Peyer's patch (tissue), 4 donors: ENCODE measurements at regions not wholly inside any gene's neighbourhood (a gene's known extent, or its start where the extent isn't known, plus 50 kb on each side); places are given as distances from the start of the nearest gene placed in this dataset.

Experiments used
- DNase-seq, 3 donors: peaks; one replicate each; pipeline ENCODE4 v3.0.0-alpha.2; 2017 to 2019
- H3K27ac ChIP-seq, 4 donors: fragments of 200-600 bp; sonication (generic); one replicate each; pipeline ENCODE4 v1.5.1; 2016 to 2019
- H3K27me3 ChIP-seq, 2 donors: fragments of 200-600 bp; sonication (generic); one replicate each; pipeline ENCODE4 v1.5.1; 2019
- H3K36me3 ChIP-seq, 3 donors: fragments of 200-600 bp; sonication (generic); one replicate each; pipeline ENCODE4 v1.5.1; 2016 to 2019
- H3K4me1 ChIP-seq, 4 donors: fragments of 200-600 bp; sonication (generic); one replicate each; pipeline ENCODE4 v1.5.1; 2016 to 2019
- H3K4me3 ChIP-seq, 4 donors: fragments of 200-600 bp; sonication (generic); 1 replicate in 3 of 4; 2 replicates in 1 of 4; pipeline ENCODE4 v1.5.1; 2016 to 2019; ENCODE audit warnings: mild to moderate bottlenecking in 1 of 4
- H3K9me3 ChIP-seq, 4 donors: fragments of 200-600 bp; sonication (generic); one replicate each; pipeline ENCODE4 v1.5.1; 2016 to 2019; ENCODE audit warnings: mild to moderate bottlenecking in 1 of 4
- CTCF ChIP-seq, 6 experiments: fragments of 450-650 bp in 4 of 6; fragments of 200-600 bp in 2 of 6; sonication (generic) in 1 of 6; IDR thresholded peaks; one replicate each; pipeline ENCODE4 v1.5.1; 2017 to 2019; ENCODE audit warnings: antibody characterized with exemption in 6 of 6, mild to moderate bottlenecking in 3 of 6, moderate library complexity in 1 of 6
- POLR2A ChIP-seq, 2 donors: fragments of 450-650 bp; IDR thresholded peaks; one replicate each; pipeline ENCODE4 v1.5.1; 2017; ENCODE audit warnings: antibody characterized with exemption in 2 of 2, mild to moderate bottlenecking in 2 of 2, moderate library complexity in 2 of 2

- Histone ChIP-seq H3K9me3 (no peaks in the 10 kb centered on the region), H3K36me3 (no peaks in the 10 kb centered on the region), H3K27me3 (no peaks in the 10 kb centered on the region), H3K4me3 (no peak overlapping the region), H3K27ac (peak overlapping the region; percentile 49 to 64 (median 57)), H3K4me1 (peaks cover 0 to 49% (median 11%) of the 10 kb centered on the region in 4 donors)
- DNase-seq = peak in 2 of 3 donors; percentile 49 to 62
- TF ChIP-seq POLR2A (IDR thresholded peaks at IDR 0.05) (no peak), CTCF (IDR thresholded peaks at IDR 0.05) (no peak)
Observed at GRCh38 chr2:41967476-41968181, 80.2 kb upstream of the PKDCC start.

GRCh38 chr2:41968182-41968578 is 79.6 kb upstream of the PKDCC start:
- Histone ChIP-seq H3K4me3 (no peak overlapping the region), H3K36me3 (no peaks in the 10 kb centered on the region), H3K9me3 (no peaks in the 10 kb centered on the region), H3K27me3 (no peaks in the 10 kb centered on the region), H3K4me1 (peaks cover 0 to 49% (median 11%) of the 10 kb centered on the region in 4 donors), H3K27ac (peak overlapping the region in 2 of 4 donors; percentile 19 to 61)
- no peak for DNase-seq
- no peak for TF ChIP-seq CTCF (IDR thresholded peaks at IDR 0.05)
- no peak for TF ChIP-seq POLR2A (IDR thresholded peaks at IDR 0.05)

GRCh38 chr2:41970988-41971660 is 76.7 kb upstream of the PKDCC start:
- Histone ChIP-seq H3K9me3 (no peaks in the 10 kb centered on the region), H3K4me3 (no peak overlapping the region), H3K36me3 (no peaks in the 10 kb centered on the region), H3K4me1 (peaks cover 0 to 23% (median 3%) of the 10 kb centered on the region in 4 donors), H3K27ac (no peak overlapping the region), H3K27me3 (no peaks in the 10 kb centered on the region)
- no peak for TF ChIP-seq CTCF (IDR thresholded peaks at IDR 0.05)
- TF ChIP-seq POLR2A (IDR thresholded peaks at IDR 0.05) = no peak
- DNase-seq = no peak

GRCh38 chr2:41972179-41972578 is 75.6 kb upstream of the PKDCC start:
- Histone ChIP-seq H3K36me3 (no peaks in the 10 kb centered on the region), H3K27ac (no peak overlapping the region), H3K4me3 (no peak overlapping the region), H3K27me3 (no peaks in the 10 kb centered on the region), H3K4me1 (peaks cover 0 to 13% (median 0%) of the 10 kb centered on the region in 4 donors), H3K9me3 (no peaks in the 10 kb centered on the region)
- no peak for DNase-seq
- TF ChIP-seq POLR2A (IDR thresholded peaks at IDR 0.05) = no peak
- no peak for TF ChIP-seq CTCF (IDR thresholded peaks at IDR 0.05)

- TF ChIP-seq CTCF (IDR thresholded peaks at IDR 0.05) = no peak
- no peak for TF ChIP-seq POLR2A (IDR thresholded peaks at IDR 0.05)
- Histone ChIP-seq H3K27me3 (no peaks in the 10 kb centered on the region), H3K4me3 (no peak overlapping the region), H3K27ac (no peak overlapping the region), H3K4me1 (peaks cover 0 to 7% (median 0%) of the 10 kb centered on the region in 4 donors), H3K36me3 (no peaks in the 10 kb centered on the region), H3K9me3 (no peaks in the 10 kb centered on the region)
- no peak for DNase-seq
Observed at GRCh38 chr2:41972819-41973218, 75.0 kb upstream of the PKDCC start.
